Stimulated activated CD8-positive, alpha-beta memory T cell treated with anti-CD3 and anti-CD28 coated beads, Interleukin-7, amount 100 ng/mL, for 24 hours (primary cell): ENCODE measurements at regions not wholly inside any gene's neighbourhood (a gene's known extent, or its start where the extent isn't known, plus 50 kb on each side); places are given as distances from the start of the nearest gene placed in this dataset.

Experiments
- DNase-seq: peaks from one replicate; pipeline ENCODE4 v3.0.0-alpha.2; 2020; ENCODE audit warnings: low read depth

- no peak for DNase-seq
Observed at GRCh38 chr13:77480066-77480465, 55.4 kb upstream of the SCEL start.

- DNase-seq, result no peak
Observed at GRCh38 chr13:77479326-77479725, 56.2 kb upstream of the SCEL start.

GRCh38 chr13:77477299-77477848, 58.1 kb upstream of the SCEL start:
- DNase-seq, result no peak

- DNase-seq, result no peak
Observed at GRCh38 chr13:77476456-77476855, 59.0 kb upstream of the SCEL start.

GRCh38 chr13:77475345-77476084, 60.0 kb upstream of the SCEL start:
- no peak for DNase-seq

GRCh38 chr13:77470986-77471385, 64.5 kb upstream of the SCEL start:
- no peak for DNase-seq

GRCh38 chr13:77466753-77467422, 68.6 kb upstream of the SCEL start:
- DNase-seq, result no peak

GRCh38 chr13:77465603-77466195, 69.8 kb upstream of the SCEL start:
- no peak for DNase-seq

- DNase-seq, result no peak
Observed at GRCh38 chr13:77460195-77460594, 75.3 kb upstream of the SCEL start.

- no peak for DNase-seq
Observed at GRCh38 chr13:77459592-77459991, 75.9 kb upstream of the SCEL start.

- DNase-seq, result no peak
Observed at GRCh38 chr13:77458736-77459135, 76.8 kb upstream of the SCEL start.

- DNase-seq, result no peak
Observed at GRCh38 chr13:77457966-77458365, 77.5 kb upstream of the SCEL start.

- no peak for DNase-seq
Observed at GRCh38 chr13:77456271-77456670, 79.2 kb upstream of the SCEL start.

GRCh38 chr13:77449265-77449664, 86.2 kb upstream of the SCEL start:
- no peak for DNase-seq

- no peak for DNase-seq
Observed at GRCh38 chr13:77448689-77449088, 86.8 kb upstream of the SCEL start.

- no peak for DNase-seq
Observed at GRCh38 chr13:77443511-77443910, 92.0 kb upstream of the SCEL start.

- DNase-seq, result no peak
Observed at GRCh38 chr13:77437267-77437666, 98.2 kb upstream of the SCEL start.

- no peak for DNase-seq
Observed at GRCh38 chr13:77434289-77434688, 101.2 kb upstream of the SCEL start.

- DNase-seq, result no peak
Observed at GRCh38 chr13:77431449-77431848, 104.1 kb upstream of the SCEL start.

GRCh38 chr13:77430377-77430951, 103.6 kb upstream of the MYCBP2 start:
- no peak for DNase-seq

GRCh38 chr13:77429320-77430142, 102.6 kb upstream of the MYCBP2 start:
- DNase-seq, result peak; percentile 4

GRCh38 chr13:77425705-77426104, 98.8 kb upstream of the MYCBP2 start:
- no peak for DNase-seq
